Neural progenitor cell (in vitro differentiated cells): ENCODE measurements at regions not wholly inside any gene's neighbourhood (a gene's known extent, or its start where the extent isn't known, plus 50 kb on each side); places are given as distances from the start of the nearest gene placed in this dataset.

ENCODE experiments used
- CTCF ChIP-seq: fragments of 200-600 bp; sonication (generic); IDR thresholded peaks from 2 replicates; pipeline ENCODE4 v1.5.1; 2017; ENCODE audit warnings: antibody characterized with exemption, mild to moderate bottlenecking
- EZH2 ChIP-seq: fragments of 200-600 bp; sonication (generic); IDR thresholded peaks from 2 replicates; pipeline ENCODE4 v1.6.1; 2017; ENCODE audit warnings: antibody characterized with exemption, mild to moderate bottlenecking, moderate library complexity
- EZH2phosphoT487 ChIP-seq: fragments of 200-600 bp; sonication (generic); IDR thresholded peaks from 2 replicates; pipeline ENCODE4 v1.6.1; 2017; ENCODE audit warnings: antibody characterized with exemption

- TF ChIP-seq CTCF = no peak
- no peak for TF ChIP-seq EZH2
- no peak for TF ChIP-seq EZH2phosphoT487
Measured at GRCh38 chr9:69961843-69962242, 81.8 kb upstream of the MAMDC2 start.
